Fibroblast of the aortic adventitia (primary cell): ENCODE measurements at regions not wholly inside any gene's neighbourhood (a gene's known extent, or its start where the extent isn't known, plus 50 kb on each side); places are given as distances from the start of the nearest gene placed in this dataset.

Experiments used
- DNase-seq: peaks from one replicate; pipeline ENCODE4 v3.0.0-alpha.2; 2010; ENCODE audit warnings: low read depth
- H3K4me3 ChIP-seq: 2 replicates; pipeline ENCODE4 v1.5.1; 2011; ENCODE audit warnings: low read depth, mild to moderate bottlenecking, control low read depth, low read length, moderate library complexity
- TF ChIP-seq, protein P1 (sequence below): IDR thresholded peaks from 2 replicates; pipeline ENCODE4 v1.5.1; 2011; ENCODE audit warnings: mild to moderate bottlenecking, low read length, control low read depth, inconsistent platforms; ENCODE audit not compliant: insufficient read depth

DNA sequence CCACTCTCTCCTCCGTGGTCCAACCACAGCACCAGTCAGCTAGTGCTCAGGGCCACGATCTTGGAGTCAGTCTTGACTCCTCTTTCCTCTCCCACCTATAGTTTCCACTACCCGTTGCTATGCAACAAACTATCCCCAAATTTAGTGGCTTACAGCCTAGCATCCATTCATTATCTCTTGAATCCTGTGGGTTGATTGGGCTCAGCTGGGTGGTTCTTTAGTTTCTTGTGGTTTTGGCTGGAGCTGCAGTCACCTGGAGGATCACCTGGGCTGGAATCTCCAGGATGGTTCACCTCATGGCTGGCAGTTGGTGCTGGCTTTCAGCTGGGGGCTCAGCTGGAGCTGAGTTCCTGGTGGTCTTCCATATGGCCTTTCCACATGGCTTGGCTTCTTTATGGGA, 149.9 kb downstream of the ASB1 start:
- TF ChIP-seq, protein P1, sequence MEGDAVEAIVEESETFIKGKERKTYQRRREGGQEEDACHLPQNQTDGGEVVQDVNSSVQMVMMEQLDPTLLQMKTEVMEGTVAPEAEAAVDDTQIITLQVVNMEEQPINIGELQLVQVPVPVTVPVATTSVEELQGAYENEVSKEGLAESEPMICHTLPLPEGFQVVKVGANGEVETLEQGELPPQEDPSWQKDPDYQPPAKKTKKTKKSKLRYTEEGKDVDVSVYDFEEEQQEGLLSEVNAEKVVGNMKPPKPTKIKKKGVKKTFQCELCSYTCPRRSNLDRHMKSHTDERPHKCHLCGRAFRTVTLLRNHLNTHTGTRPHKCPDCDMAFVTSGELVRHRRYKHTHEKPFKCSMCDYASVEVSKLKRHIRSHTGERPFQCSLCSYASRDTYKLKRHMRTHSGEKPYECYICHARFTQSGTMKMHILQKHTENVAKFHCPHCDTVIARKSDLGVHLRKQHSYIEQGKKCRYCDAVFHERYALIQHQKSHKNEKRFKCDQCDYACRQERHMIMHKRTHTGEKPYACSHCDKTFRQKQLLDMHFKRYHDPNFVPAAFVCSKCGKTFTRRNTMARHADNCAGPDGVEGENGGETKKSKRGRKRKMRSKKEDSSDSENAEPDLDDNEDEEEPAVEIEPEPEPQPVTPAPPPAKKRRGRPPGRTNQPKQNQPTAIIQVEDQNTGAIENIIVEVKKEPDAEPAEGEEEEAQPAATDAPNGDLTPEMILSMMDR = no peak
- DNase-seq = no peak
- no peak overlapping the region for H3K4me3 ChIP-seq

DNA sequence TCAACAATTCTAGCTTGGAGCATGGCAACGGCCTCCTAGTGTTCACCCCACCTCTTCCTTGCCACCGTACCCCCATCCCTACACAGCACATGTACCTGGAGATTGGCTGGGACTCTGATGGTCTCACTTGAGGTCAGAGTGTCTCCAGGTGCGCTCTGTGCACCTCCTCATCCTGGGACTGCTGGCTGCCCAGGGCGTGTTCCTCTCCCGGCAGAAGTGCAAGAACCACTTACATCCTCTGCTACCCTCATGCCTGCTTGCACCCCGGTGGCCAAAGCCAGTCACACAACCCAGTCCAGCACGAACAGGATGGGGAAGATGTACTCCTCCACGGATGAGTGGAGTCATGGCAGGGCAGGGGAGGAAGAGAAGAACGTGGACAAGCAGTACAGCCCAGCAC, 151.5 kb downstream of the ASB1 start:
- TF ChIP-seq, protein P1 = no peak
- no peak for DNase-seq
- H3K4me3 ChIP-seq = no peak overlapping the region

DNA sequence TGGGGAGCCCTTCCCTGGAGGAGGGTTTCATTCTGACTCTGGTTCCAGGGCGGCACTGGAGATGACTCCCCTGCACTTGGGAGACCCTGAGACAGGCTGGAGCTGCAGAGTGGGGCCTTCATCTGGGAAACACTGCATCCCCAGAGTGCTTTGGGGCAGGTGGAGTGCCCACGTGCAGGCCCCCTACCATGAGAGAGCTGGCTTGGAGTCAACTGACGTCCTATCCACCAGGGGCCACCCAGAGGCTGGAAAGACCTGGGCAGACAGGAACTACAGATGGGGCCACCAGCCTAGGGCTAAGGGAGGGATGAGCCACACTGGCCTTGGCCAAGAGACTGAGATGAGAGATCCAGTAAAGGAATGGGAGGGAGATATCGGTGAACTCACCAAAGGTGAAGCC, 153.8 kb downstream of the ASB1 start:
- TF ChIP-seq, protein P1 = no peak
- H3K4me3 ChIP-seq = no peak overlapping the region
- DNase-seq = no peak

DNA sequence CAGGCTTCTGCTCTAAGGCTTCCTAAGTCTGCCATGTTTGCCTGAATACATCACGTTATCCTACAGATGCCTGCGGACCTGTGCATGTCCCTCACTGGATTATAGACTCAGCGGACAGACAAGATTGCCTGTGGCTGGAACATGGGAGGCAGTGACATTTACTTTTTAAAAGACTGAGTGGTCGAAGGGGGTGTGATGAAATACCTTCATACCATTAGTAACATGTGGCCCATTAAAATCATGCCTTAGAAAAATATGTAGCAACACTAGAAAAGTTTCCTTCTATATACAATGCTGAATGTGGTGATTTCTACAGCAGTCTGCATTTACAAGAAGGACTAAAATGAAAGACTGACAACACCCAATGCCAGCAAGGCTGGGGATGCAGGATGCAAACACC, 154.4 kb downstream of the ASB1 start:
- no peak for DNase-seq
- TF ChIP-seq, protein P1 = no peak
- H3K4me3 ChIP-seq = no peak overlapping the region

DNA sequence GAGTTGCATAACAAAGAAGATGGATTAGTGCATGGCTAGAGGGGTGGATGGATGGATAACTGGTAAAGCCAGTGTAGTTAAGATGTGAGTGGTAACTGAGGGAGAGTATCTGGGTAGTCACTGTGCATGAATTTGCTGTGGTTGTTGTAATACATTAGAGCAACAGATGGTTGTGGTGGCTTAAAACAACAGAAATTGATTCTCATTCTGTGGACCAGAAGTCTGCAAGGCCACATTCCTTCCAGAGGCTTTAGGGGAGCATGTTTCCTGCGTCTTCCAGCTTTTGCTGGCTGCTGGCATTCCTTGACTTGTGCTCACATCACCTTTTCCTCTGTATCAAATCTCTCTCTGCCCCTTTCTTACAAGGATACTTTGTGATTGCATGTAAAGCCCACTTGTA, 155.4 kb downstream of the ASB1 start:
- TF ChIP-seq, protein P1 = no peak
- no peak overlapping the region for H3K4me3 ChIP-seq
- peak; percentile 14 for DNase-seq

DNA sequence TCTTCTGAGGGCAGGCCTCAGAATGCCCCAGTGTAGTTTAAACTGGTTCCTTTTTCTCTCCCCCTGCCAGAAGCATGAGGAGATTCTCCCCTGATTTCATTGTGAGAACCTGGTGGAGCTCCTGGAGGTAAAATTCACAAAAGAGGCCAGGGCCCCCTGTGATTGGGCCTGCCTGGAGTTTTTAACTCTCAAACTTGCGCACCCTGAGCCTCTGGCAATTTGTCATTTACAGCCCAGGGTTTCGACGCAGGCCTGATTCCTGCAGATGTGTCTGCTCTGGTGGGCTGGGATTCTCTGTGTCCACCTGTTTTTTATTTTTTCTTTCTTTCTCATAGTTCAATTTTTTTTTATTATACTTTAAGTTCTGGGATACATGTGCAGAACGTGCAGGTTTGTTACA, 157.9 kb downstream of the ASB1 start:
- TF ChIP-seq, protein P1 = no peak
- H3K4me3 ChIP-seq = no peak overlapping the region
- DNase-seq = no peak
